ENCODE measurements at regions not wholly inside any gene's neighbourhood (a gene's known extent, or its start where the extent isn't known, plus 50 kb on each side); places are given as distances from the start of the nearest gene placed in this dataset.

DNA sequence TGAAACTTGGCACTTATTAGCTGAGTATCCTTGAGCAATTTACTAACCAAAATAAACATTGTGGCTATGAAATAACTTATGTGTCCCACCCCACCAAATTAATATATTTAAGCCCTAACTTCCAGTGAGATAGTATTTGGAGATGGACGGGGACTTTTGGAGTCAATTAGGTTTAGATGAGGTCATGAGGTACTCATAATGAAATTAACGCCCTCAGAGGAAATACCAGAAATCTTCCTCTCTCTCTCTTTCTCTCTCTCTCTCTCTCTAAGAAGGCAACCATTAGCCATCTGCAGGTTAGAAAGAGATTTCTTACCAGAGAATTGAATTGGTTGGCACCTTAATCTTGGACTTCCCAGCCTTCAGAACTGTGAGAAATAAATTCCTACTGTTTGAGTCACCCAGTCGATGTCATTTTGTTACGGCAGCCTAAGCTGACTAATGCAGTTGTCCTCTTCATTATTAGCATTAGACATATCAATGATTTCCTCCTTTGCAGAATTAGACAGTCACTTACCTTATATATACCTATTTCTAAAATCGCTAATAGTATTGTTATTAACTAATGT, 1284.0 kb downstream of the FAM181B start:
- TF ChIP-seq YY1 (IDR thresholded peaks at IDR 0.05; ENCODE audit: insufficient read depth, insufficient read length) (no peak), SUZ12 (IDR thresholded peaks at IDR 0.05; ENCODE audit: extremely low read depth, insufficient read depth, insufficient read length) (no peak)
